ENCODE measurements at regions not wholly inside any gene's neighbourhood (a gene's known extent, or its start where the extent isn't known, plus 50 kb on each side); places are given as distances from the start of the nearest gene placed in this dataset.

GRCh38 chr11:109347304-109347703 lies 74.7 kb upstream of the C11orf87 start:
- no peak for DNase-seq
- ChIA-PET POLR2A (no interaction called here), CTCF (no interaction called here)
- no peak overlapping the region for H3K4me3 ChIP-seq (ENCODE audit: low read depth, low read length)
- H3K4me3 Mint-ChIP-seq (ENCODE audit: unreplicated experiment): no peak overlapping the region
- no peaks in the 10 kb centered on the region for H3K36me3 ChIP-seq (ENCODE audit: control insufficient read depth, insufficient read depth, low read length)
- no peak for TF ChIP-seq CTCF (IDR thresholded peaks at IDR 0.05; ENCODE audit: insufficient read depth in 1 of 2, low read depth in 1 of 2, low read length in 1 of 2, severe bottlenecking in 1 of 2, unreplicated experiment in 1 of 2)
- H3K27me3 ChIP-seq (replicated peaks; ENCODE audit: control insufficient read depth, insufficient read depth, low read length): no peaks in the 10 kb centered on the region
- no peaks in the 10 kb centered on the region for H3K36me3 Mint-ChIP-seq (ENCODE audit: insufficient read depth, unreplicated experiment)
- H3K4me1 Mint-ChIP-seq (ENCODE audit: low read depth, unreplicated experiment): no peaks in the 10 kb centered on the region
- H3K27ac Mint-ChIP-seq (ENCODE audit: unreplicated experiment): no peak overlapping the region
- no peaks in the 10 kb centered on the region for H3K9me3 ChIP-seq
- intact Hi-C loops (cut with micrococcal nuclease; ENCODE audit: unreplicated experiment): no loop called here
- H3K4me1 ChIP-seq: no peaks in the 10 kb centered on the region
- H3K9me3 Mint-ChIP-seq (ENCODE audit: unreplicated experiment): no peaks in the 10 kb centered on the region
- BruUV-seq (replicated peaks): no TSS peak
- peaks cover 8% of the 10 kb centered on the region for H3K27me3 Mint-ChIP-seq (ENCODE audit: insufficient read depth, unreplicated experiment)

- Histone ChIP-seq H3K9me3 (no peaks in the 10 kb centered on the region), H3K36me3 (ENCODE audit: control insufficient read depth, insufficient read depth, low read length) (no peaks in the 10 kb centered on the region), H3K4me1 (no peaks in the 10 kb centered on the region), H3K4me3 (ENCODE audit: low read depth, low read length) (no peak overlapping the region), H3K27me3 (replicated peaks; ENCODE audit: control insufficient read depth, insufficient read depth, low read length) (no peaks in the 10 kb centered on the region)
- H3K27me3 Mint-ChIP-seq (ENCODE audit: insufficient read depth, unreplicated experiment): peaks cover 8% of the 10 kb centered on the region
- no peak overlapping the region for H3K4me3 Mint-ChIP-seq (ENCODE audit: unreplicated experiment)
- intact Hi-C loops (cut with micrococcal nuclease; ENCODE audit: unreplicated experiment): no loop called here
- H3K4me1 Mint-ChIP-seq (ENCODE audit: low read depth, unreplicated experiment): no peaks in the 10 kb centered on the region
- H3K27ac Mint-ChIP-seq (ENCODE audit: unreplicated experiment): no peak overlapping the region
- BruUV-seq (replicated peaks): no TSS peak
- CTCF ChIA-PET: no interaction called here
- no peak for TF ChIP-seq CTCF (IDR thresholded peaks at IDR 0.05; ENCODE audit: insufficient read depth in 1 of 2, low read depth in 1 of 2, low read length in 1 of 2, severe bottlenecking in 1 of 2, unreplicated experiment in 1 of 2)
- no peaks in the 10 kb centered on the region for H3K9me3 Mint-ChIP-seq (ENCODE audit: unreplicated experiment)
- POLR2A ChIA-PET: no interaction called here
- peak in 1 of 2 experiments; percentile 35 for DNase-seq
- H3K36me3 Mint-ChIP-seq (ENCODE audit: insufficient read depth, unreplicated experiment): no peaks in the 10 kb centered on the region
Measured at GRCh38 chr11:109349276-109350080, 72.5 kb upstream of the C11orf87 start.

- Histone ChIP-seq H3K4me3 (ENCODE audit: low read depth, low read length) (no peak overlapping the region), H3K36me3 (ENCODE audit: control insufficient read depth, insufficient read depth, low read length) (no peaks in the 10 kb centered on the region), H3K9me3 (no peaks in the 10 kb centered on the region), H3K27me3 (replicated peaks; ENCODE audit: control insufficient read depth, insufficient read depth, low read length) (no peaks in the 10 kb centered on the region), H3K4me1 (no peaks in the 10 kb centered on the region)
- no peak overlapping the region for H3K27ac Mint-ChIP-seq (ENCODE audit: unreplicated experiment)
- no peaks in the 10 kb centered on the region for H3K36me3 Mint-ChIP-seq (ENCODE audit: insufficient read depth, unreplicated experiment)
- intact Hi-C loops (cut with micrococcal nuclease; ENCODE audit: unreplicated experiment): no loop called here
- POLR2A ChIA-PET: no interaction called here
- H3K4me3 Mint-ChIP-seq (ENCODE audit: unreplicated experiment): no peak overlapping the region
- BruUV-seq (replicated peaks): no TSS peak
- DNase-seq: no peak
- H3K4me1 Mint-ChIP-seq (ENCODE audit: low read depth, unreplicated experiment): no peaks in the 10 kb centered on the region
- CTCF ChIA-PET: no interaction called here
- no peak for TF ChIP-seq CTCF (IDR thresholded peaks at IDR 0.05; ENCODE audit: insufficient read depth in 1 of 2, low read depth in 1 of 2, low read length in 1 of 2, severe bottlenecking in 1 of 2, unreplicated experiment in 1 of 2)
- peaks cover 8% of the 10 kb centered on the region for H3K27me3 Mint-ChIP-seq (ENCODE audit: insufficient read depth, unreplicated experiment)
- no peaks in the 10 kb centered on the region for H3K9me3 Mint-ChIP-seq (ENCODE audit: unreplicated experiment)
Measured at GRCh38 chr11:109350091-109350490, 71.9 kb upstream of the C11orf87 start.
